DND-41 (cell line): ENCODE measurements at regions not wholly inside any gene's neighbourhood (a gene's known extent, or its start where the extent isn't known, plus 50 kb on each side); places are given as distances from the start of the nearest gene placed in this dataset.
"Not testable (repeated sequence)": the region's sequence is repeated elsewhere in the genome, so short reads cannot be mapped to it uniquely, and the experiment has no call there.

Experiments
- ATAC-seq: fragments of 200-7000 bp; cut with Tn5 transposase; 3 replicates; pipeline ENCODE4 v1.9.1; 2021; ENCODE audit warnings: low read depth; ENCODE audit not compliant: insufficient read depth
- DNase-seq: peaks from one replicate; pipeline ENCODE4 v3.0.0-alpha.2; 2020
- H2AFZ ChIP-seq: 2 replicates; pipeline ENCODE4 v1.6.0; 2012; ENCODE audit warnings: low read depth, low read length
- H3K27ac ChIP-seq: 2 replicates; pipeline ENCODE4 v1.5.1; 2012; ENCODE audit warnings: low read length, inconsistent platforms
- H3K27me3 ChIP-seq: fragments of 200-600 bp; sonication (generic); 2 replicates; pipeline ENCODE4 v1.6.0; 2012; ENCODE audit warnings: low read length, mild to moderate bottlenecking, inconsistent platforms; ENCODE audit not compliant: insufficient read depth, poor library complexity
- H3K36me3 ChIP-seq: 2 replicates; pipeline ENCODE4 v1.5.1; 2012; ENCODE audit warnings: low read length, inconsistent platforms; ENCODE audit not compliant: insufficient read depth
- H3K4me1 ChIP-seq: 2 replicates; pipeline ENCODE4 v1.5.1; 2012; ENCODE audit warnings: mild to moderate bottlenecking, low read length; ENCODE audit not compliant: insufficient read depth
- H3K4me2 ChIP-seq: 2 replicates; pipeline ENCODE4 v1.6.0; 2012; ENCODE audit warnings: mild to moderate bottlenecking, moderate library complexity, low read length, inconsistent platforms; ENCODE audit not compliant: insufficient read depth
- H3K4me3 ChIP-seq, 2 experiments: fragments of 200-600 bp in 1 of 2; shearing (Covaris generic) in 1 of 2; 2 replicates each; pipeline ENCODE4 v1.5.1; 2012 to 2016; ENCODE audit warnings: inconsistent platforms in 2 of 2, low read length in 2 of 2, mild to moderate bottlenecking in 2 of 2, low read depth in 1 of 2, moderate library complexity in 1 of 2
- H3K79me2 ChIP-seq: 2 replicates; pipeline ENCODE4 v1.6.0; 2012; ENCODE audit warnings: low read length, inconsistent platforms; ENCODE audit not compliant: insufficient read depth
- H3K9ac ChIP-seq: 2 replicates; pipeline ENCODE4 v1.6.0; 2012; ENCODE audit warnings: low read depth, mild to moderate bottlenecking, inconsistent platforms, low read length, moderate library complexity
- H3K9me3 ChIP-seq: 2 replicates; pipeline ENCODE4 v1.5.1; 2012; ENCODE audit warnings: low read length, moderate library complexity, mild to moderate bottlenecking, inconsistent platforms; ENCODE audit not compliant: insufficient read depth, severe bottlenecking
- H4K20me1 ChIP-seq: 2 replicates; pipeline ENCODE4 v1.6.0; 2012; ENCODE audit warnings: low read length; ENCODE audit not compliant: insufficient read depth
- CTCF ChIP-seq: IDR thresholded peaks from 2 replicates; pipeline ENCODE4 v1.5.1; 2012; ENCODE audit warnings: borderline replicate concordance, low read length, moderate library complexity, mild to moderate bottlenecking; ENCODE audit not compliant: poor library complexity, severe bottlenecking; ENCODE audit errors: extremely low read depth
- EZH2 ChIP-seq: IDR thresholded peaks from 3 replicates; pipeline ENCODE4 v1.6.1; 2012; ENCODE audit warnings: borderline replicate concordance, low read depth, mild to moderate bottlenecking, moderate library complexity, low read length, inconsistent platforms; ENCODE audit not compliant: severe bottlenecking

DNA sequence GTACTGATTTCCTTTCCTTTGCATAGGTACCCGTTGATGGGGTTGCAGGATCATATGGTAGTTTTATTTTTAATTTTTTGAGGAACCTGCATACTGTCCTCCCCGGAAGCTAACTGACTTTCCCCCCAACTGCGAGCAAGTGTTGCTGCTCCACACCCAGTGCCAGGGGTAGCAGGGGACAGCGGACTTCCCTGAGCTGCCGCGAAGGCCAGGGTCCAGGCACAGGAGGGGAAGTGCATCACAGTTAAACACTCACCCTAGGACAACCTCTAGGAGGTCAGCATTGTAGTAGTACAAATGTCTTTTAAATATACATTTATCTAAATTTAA lies 201.7 kb downstream of the NPIPB11 start:
- no peaks in the 10 kb centered on the region for H3K36me3 ChIP-seq
- no peaks in the 10 kb centered on the region for H3K9me3 ChIP-seq
- no peak for ATAC-seq
- TF ChIP-seq CTCF: no peak
- no peak for TF ChIP-seq EZH2
- H3K79me2 ChIP-seq: no peaks in the 10 kb centered on the region
- no peak overlapping the region for H3K4me2 ChIP-seq
- H3K27me3 ChIP-seq: no peaks in the 10 kb centered on the region
- H4K20me1 ChIP-seq: no peaks in the 10 kb centered on the region
- no peak overlapping the region for H3K4me3 ChIP-seq
- H3K9ac ChIP-seq: no peak overlapping the region
- no peak overlapping the region for H3K27ac ChIP-seq
- DNase-seq: no peak
- no peaks in the 10 kb centered on the region for H3K4me1 ChIP-seq
- H2AFZ ChIP-seq: no peak overlapping the region

DNA sequence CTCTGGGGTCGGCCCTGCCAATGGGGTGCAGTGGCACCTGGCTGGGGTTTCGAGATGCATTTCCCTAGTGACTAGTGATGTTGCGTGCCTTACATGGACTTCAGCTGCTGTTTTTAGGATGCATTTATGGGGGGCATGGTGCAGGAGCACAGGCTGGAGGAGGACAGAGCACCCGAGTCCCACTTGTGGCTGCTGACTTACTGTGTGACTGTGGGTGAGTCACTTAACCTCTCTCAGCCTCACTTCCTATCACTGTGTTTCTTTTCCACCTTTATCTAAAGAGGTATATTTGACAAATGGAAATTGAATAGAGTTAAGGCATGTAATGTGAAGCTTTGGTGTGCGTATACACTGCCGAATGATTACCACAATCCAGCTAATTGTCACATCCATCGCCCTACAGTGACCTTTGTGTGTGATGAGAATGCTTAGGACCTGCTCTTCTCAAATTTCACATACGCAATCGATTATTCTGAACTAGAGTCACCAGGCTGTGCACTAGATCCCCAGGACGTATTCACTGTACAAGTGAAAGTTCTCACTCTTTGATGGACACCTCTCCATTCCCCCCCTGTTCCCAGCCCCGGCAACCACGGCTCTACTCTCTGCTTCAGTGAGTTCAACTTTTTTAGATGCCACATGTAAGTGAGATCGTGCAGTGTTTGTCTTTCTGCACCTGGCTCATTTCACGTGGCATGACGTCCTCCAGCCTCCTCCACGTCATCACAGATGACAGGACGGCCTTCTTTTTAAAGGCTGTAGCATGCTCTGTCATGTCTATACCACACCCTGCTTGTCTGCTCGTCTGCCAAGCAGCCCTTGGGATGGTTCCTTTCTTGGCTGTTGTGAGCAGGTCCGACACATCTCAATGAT lies 202.3 kb downstream of the NPIPB11 start:
- not testable (repeated sequence) for H2AFZ ChIP-seq, H3K27ac ChIP-seq, DNase-seq, H3K4me1 ChIP-seq, H3K4me2 ChIP-seq, H3K4me3 ChIP-seq, H3K27me3 ChIP-seq, H3K36me3 ChIP-seq, H3K9ac ChIP-seq, H3K9me3 ChIP-seq, H3K79me2 ChIP-seq, ATAC-seq, H4K20me1 ChIP-seq

- not testable (repeated sequence) for H3K4me3 ChIP-seq, H3K4me1 ChIP-seq, H3K27me3 ChIP-seq, H3K9me3 ChIP-seq, DNase-seq, ATAC-seq, H3K9ac ChIP-seq, H4K20me1 ChIP-seq, H3K79me2 ChIP-seq, H3K27ac ChIP-seq, H2AFZ ChIP-seq, H3K4me2 ChIP-seq, H3K36me3 ChIP-seq
Measured at GRCh38 chr16:29203046-29203932, 203.2 kb downstream of the NPIPB11 start.

GRCh38 chr16:29202642-29203041 lies 203.9 kb downstream of the NPIPB11 start:
- H3K9ac ChIP-seq, H3K4me1 ChIP-seq, ATAC-seq, DNase-seq, H4K20me1 ChIP-seq, H3K9me3 ChIP-seq, H3K36me3 ChIP-seq, H3K79me2 ChIP-seq, H3K27ac ChIP-seq, H2AFZ ChIP-seq, H3K27me3 ChIP-seq, H3K4me3 ChIP-seq, H3K4me2 ChIP-seq: not testable (repeated sequence)

DNA sequence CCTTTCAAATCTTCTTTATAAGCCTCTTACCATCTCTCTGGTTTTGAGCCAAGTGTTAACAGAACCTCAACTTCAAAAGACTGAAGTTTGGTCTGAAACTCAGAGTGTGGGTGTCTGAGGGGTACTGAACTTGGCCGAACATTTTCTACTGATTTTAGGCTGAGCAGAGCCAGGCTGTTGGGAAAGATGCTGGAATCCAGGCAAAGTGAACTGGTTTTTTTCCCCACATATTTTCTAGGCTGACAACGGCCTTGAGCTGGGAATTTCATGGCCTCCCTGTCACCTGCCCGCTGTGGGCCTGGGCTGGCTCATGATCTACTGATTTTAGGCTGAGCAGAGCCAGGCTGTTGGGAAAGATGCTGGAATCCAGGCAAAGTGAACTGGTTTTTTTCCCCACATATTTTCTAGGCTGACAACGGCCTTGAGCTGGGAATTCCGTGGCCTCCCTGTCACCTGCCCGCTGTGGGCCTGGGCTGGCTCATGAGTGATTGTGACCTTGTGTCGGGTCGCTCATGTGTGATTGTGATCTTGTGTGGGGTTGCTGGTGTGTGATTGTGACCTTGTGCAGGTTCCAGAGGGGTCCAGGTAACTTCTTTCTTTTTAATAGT lies 204.4 kb downstream of the NPIPB11 start:
- not testable (repeated sequence) for DNase-seq, H3K4me3 ChIP-seq, H2AFZ ChIP-seq, H3K4me2 ChIP-seq, H3K27ac ChIP-seq, H3K9ac ChIP-seq, ATAC-seq, H3K9me3 ChIP-seq, H3K79me2 ChIP-seq, H3K4me1 ChIP-seq, H3K36me3 ChIP-seq, H3K27me3 ChIP-seq, H4K20me1 ChIP-seq

- not testable (repeated sequence) for H2AFZ ChIP-seq, H3K4me3 ChIP-seq, H3K27me3 ChIP-seq, DNase-seq, H3K9ac ChIP-seq, H3K4me2 ChIP-seq, H3K9me3 ChIP-seq, H3K79me2 ChIP-seq, H3K4me1 ChIP-seq, H3K27ac ChIP-seq, H4K20me1 ChIP-seq, ATAC-seq, H3K36me3 ChIP-seq
Measured at GRCh38 chr16:29201296-29202024, 205.1 kb downstream of the NPIPB11 start.
